ENCODE measurements at regions not wholly inside any gene's neighbourhood (a gene's known extent, or its start where the extent isn't known, plus 50 kb on each side); places are given as distances from the start of the nearest gene placed in this dataset.

- no peak for DNase-seq
These were observed 255.8 kb downstream of the CYP26B1 start for GRCh38 chr2:71891719-71892422.

GRCh38 chr2:71891155-71891554 lies 256.5 kb downstream of the CYP26B1 start:
- no peak for DNase-seq

GRCh38 chr2:71889759-71890684 lies 257.6 kb downstream of the CYP26B1 start:
- DNase-seq = no peak

- DNase-seq = no peak
These were observed 258.8 kb downstream of the CYP26B1 start for GRCh38 chr2:71888751-71889445.

- DNase-seq = no peak
These were observed 260.5 kb downstream of the CYP26B1 start for GRCh38 chr2:71887196-71887595.

GRCh38 chr2:71886241-71886640 lies 261.4 kb downstream of the CYP26B1 start:
- DNase-seq = no peak

GRCh38 chr2:71884303-71885042 lies 263.2 kb downstream of the CYP26B1 start:
- DNase-seq = no peak

- DNase-seq = peak; percentile 22
These were observed 264.7 kb downstream of the CYP26B1 start for GRCh38 chr2:71882949-71883472.

- no peak for DNase-seq
These were observed 265.3 kb downstream of the CYP26B1 start for GRCh38 chr2:71882236-71882946.

GRCh38 chr2:71880846-71881610 lies 266.6 kb downstream of the CYP26B1 start:
- no peak for DNase-seq

GRCh38 chr2:71880287-71880686 lies 267.4 kb downstream of the CYP26B1 start:
- DNase-seq = no peak

- DNase-seq = no peak
These were observed 268.0 kb downstream of the CYP26B1 start for GRCh38 chr2:71879509-71880184.

- DNase-seq = no peak
These were observed 268.8 kb downstream of the CYP26B1 start for GRCh38 chr2:71878626-71879508.

- no peak for DNase-seq
These were observed 270.0 kb downstream of the CYP26B1 start for GRCh38 chr2:71877636-71878035.

- DNase-seq = no peak
These were observed 270.9 kb downstream of the CYP26B1 start for GRCh38 chr2:71876542-71877451.

GRCh38 chr2:71872466-71873051 lies 275.1 kb downstream of the CYP26B1 start:
- no peak for DNase-seq

- DNase-seq = no peak
These were observed 282.2 kb downstream of the CYP26B1 start for GRCh38 chr2:71865391-71865965.
